ENCODE measurements at regions not wholly inside any gene's neighbourhood (a gene's known extent, or its start where the extent isn't known, plus 50 kb on each side); places are given as distances from the start of the nearest gene placed in this dataset.
"Not testable (repeated sequence)": the region's sequence is repeated elsewhere in the genome, so short reads cannot be mapped to it uniquely, and the experiment has no call there.

DNA sequence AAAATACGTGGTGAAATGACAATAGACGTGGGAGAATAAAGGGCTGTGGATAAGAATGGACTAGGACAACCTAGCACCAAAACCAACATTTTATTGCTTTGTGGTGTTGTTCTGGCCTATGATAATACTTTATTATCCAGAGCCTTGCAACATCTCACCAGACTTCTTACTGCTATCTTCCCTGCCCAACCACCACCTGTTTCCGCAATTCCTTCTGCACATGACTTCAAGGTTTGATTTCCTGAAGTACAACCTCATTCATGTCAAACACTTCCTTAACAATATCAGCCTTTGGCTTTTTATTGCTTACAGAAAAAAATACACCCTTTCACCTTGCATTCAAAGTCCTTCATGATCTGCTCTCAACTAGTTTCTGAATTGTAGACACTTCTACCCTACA, 84.8 kb downstream of the RTL3 start:
- Mint-ChIP-seq H3K9me3 (ENCODE audit: unreplicated experiment) (peaks cover 16% of the 10 kb centered on the region), H3K27ac (ENCODE audit: low read depth, unreplicated experiment) (no peak overlapping the region), H3K27me3 (ENCODE audit: insufficient read depth, unreplicated experiment) (no peaks in the 10 kb centered on the region), H3K4me1 (ENCODE audit: insufficient read depth, unreplicated experiment) (no peaks in the 10 kb centered on the region), H3K4me3 (ENCODE audit: unreplicated experiment) (no peak overlapping the region), H3K36me3 (ENCODE audit: insufficient read depth, unreplicated experiment) (no peaks in the 10 kb centered on the region)
- no peak for DNase-seq (ENCODE audit: unreplicated experiment)
- POLR2A ChIA-PET: interaction anchor here (0.6 kb wide), 1 partner anchor 305 kb away, joined by 3 read pairs; no protein-coding TSS in a partner anchor
- TF ChIP-seq, protein P1, sequence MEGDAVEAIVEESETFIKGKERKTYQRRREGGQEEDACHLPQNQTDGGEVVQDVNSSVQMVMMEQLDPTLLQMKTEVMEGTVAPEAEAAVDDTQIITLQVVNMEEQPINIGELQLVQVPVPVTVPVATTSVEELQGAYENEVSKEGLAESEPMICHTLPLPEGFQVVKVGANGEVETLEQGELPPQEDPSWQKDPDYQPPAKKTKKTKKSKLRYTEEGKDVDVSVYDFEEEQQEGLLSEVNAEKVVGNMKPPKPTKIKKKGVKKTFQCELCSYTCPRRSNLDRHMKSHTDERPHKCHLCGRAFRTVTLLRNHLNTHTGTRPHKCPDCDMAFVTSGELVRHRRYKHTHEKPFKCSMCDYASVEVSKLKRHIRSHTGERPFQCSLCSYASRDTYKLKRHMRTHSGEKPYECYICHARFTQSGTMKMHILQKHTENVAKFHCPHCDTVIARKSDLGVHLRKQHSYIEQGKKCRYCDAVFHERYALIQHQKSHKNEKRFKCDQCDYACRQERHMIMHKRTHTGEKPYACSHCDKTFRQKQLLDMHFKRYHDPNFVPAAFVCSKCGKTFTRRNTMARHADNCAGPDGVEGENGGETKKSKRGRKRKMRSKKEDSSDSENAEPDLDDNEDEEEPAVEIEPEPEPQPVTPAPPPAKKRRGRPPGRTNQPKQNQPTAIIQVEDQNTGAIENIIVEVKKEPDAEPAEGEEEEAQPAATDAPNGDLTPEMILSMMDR (IDR thresholded peaks at IDR 0.05; ENCODE audit: unreplicated experiment): no peak
- intact Hi-C loops (cut with micrococcal nuclease): no loop called here
- CTCF ChIA-PET: interaction anchor here (0.8 kb wide), 1 partner anchor 19 kb away, joined by 3 read pairs; no protein-coding TSS in a partner anchor
- no TSS peak for BruUV-seq (replicated peaks)

DNA sequence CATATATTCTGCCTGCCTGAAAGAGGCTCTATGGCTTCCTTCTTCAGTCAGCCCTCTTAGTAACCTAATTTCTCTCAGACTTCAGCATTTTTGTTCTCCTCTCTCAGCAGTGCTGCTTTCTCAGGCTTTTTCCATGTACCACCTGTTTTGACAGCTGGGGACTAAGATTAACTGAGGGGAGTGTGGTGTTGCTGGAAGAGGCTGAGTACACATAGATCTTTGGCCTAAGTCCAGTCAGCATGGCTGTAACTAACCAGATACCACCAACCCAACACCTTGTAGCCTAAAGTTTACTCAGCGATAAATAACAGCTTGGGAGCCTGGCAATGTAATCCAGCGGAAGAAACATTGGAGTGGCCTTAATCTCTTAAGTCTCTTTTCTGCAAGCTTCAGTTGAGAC, 85.5 kb downstream of the RTL3 start:
- Mint-ChIP-seq H3K27ac (ENCODE audit: low read depth, unreplicated experiment) (no peak overlapping the region), H3K9me3 (ENCODE audit: unreplicated experiment) (peaks cover 16% of the 10 kb centered on the region), H3K4me3 (ENCODE audit: unreplicated experiment) (no peak overlapping the region), H3K36me3 (ENCODE audit: insufficient read depth, unreplicated experiment) (no peaks in the 10 kb centered on the region), H3K27me3 (ENCODE audit: insufficient read depth, unreplicated experiment) (no peaks in the 10 kb centered on the region), H3K4me1 (ENCODE audit: insufficient read depth, unreplicated experiment) (no peaks in the 10 kb centered on the region)
- intact Hi-C loops (cut with micrococcal nuclease): no loop called here
- no TSS peak for BruUV-seq (replicated peaks)
- DNase-seq (ENCODE audit: unreplicated experiment): no peak
- ChIA-PET POLR2A (no interaction called here), CTCF (interaction anchor here (0.8 kb wide), 1 partner anchor 18 kb away, joined by 3 read pairs; no protein-coding TSS in a partner anchor)
- TF ChIP-seq, protein P1 (IDR thresholded peaks at IDR 0.05; ENCODE audit: unreplicated experiment): no peak

DNA sequence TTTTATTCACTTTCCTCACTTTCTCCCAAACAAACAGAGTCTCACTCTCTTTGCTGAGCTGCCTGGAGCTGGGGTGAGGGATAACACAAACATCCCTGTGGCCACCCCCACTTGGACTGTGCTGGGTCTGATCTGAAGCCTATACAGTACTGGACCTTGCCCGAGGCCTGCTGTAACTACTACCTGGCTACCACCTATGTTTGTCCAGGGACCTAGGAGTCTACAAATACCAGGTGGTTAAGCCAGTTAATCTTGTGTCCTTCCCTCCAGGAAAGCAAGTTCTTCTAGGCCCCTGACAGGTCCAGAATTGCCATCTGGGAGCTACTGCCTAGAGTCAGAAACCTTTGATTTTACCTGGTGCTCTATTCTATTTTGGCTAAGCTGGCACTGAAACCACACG, 87.3 kb downstream of the RTL3 start:
- Mint-ChIP-seq H3K9me3 (ENCODE audit: unreplicated experiment) (peaks cover 13% of the 10 kb centered on the region), H3K4me3 (ENCODE audit: unreplicated experiment) (no peak overlapping the region), H3K27me3 (ENCODE audit: insufficient read depth, unreplicated experiment) (no peaks in the 10 kb centered on the region), H3K4me1 (ENCODE audit: insufficient read depth, unreplicated experiment) (no peaks in the 10 kb centered on the region), H3K27ac (ENCODE audit: low read depth, unreplicated experiment) (no peak overlapping the region), H3K36me3 (ENCODE audit: insufficient read depth, unreplicated experiment) (no peaks in the 10 kb centered on the region)
- TF ChIP-seq, protein P1 (IDR thresholded peaks at IDR 0.05; ENCODE audit: unreplicated experiment): no peak
- no TSS peak for BruUV-seq (replicated peaks)
- no peak for DNase-seq (ENCODE audit: unreplicated experiment)
- ChIA-PET CTCF (no interaction called here), POLR2A (no interaction called here)
- intact Hi-C loops (cut with micrococcal nuclease): no loop called here

DNA sequence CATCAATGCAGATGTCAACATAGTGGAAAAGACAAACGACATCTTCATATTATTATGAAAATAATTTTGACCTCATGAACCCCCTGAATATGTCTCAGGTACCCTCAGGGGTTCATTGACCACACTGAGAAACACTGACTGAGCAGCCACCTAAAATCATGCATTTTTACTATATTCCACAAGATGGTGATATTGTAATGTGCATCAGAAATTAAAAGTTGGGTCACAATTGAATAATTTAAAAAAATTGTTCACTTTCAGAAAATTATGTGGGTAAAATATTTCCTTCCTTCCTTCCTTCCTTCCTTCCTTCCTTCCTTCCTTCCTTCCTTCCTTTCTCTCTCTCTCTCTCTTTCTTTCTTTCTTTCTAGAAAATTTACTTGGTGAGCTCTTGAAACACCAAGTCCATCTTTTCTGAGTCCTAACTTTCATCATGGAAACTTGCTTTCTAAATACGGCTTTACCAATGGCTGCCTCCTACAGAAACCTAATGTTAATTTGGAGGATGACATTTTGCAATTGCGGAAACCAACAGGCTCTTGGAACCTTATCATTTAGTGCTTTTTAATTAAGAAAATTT, 103.6 kb downstream of the RTL3 start:
- H3K4me1 Mint-ChIP-seq (ENCODE audit: insufficient read depth, unreplicated experiment): no peaks in the 10 kb centered on the region
- intact Hi-C loops (cut with micrococcal nuclease): loop anchor here (1.0 to 5.0 kb wide), 5 partner anchors 152 to 857 kb away; no protein-coding TSS in a partner anchor
- H3K27ac Mint-ChIP-seq (ENCODE audit: low read depth, unreplicated experiment): no peak overlapping the region
- TF ChIP-seq, protein P1 (IDR thresholded peaks at IDR 0.05; ENCODE audit: unreplicated experiment): peak; percentile 44
- DNase-seq (ENCODE audit: unreplicated experiment): peak; percentile 1
- H3K27me3 Mint-ChIP-seq (ENCODE audit: insufficient read depth, unreplicated experiment): no peaks in the 10 kb centered on the region
- H3K4me3 Mint-ChIP-seq (ENCODE audit: unreplicated experiment): no peak overlapping the region
- BruUV-seq (replicated peaks): no TSS peak
- peaks cover 12% of the 10 kb centered on the region for H3K9me3 Mint-ChIP-seq (ENCODE audit: unreplicated experiment)
- ChIA-PET CTCF (interaction anchor here (0.6 to 3.4 kb wide), 20 partner anchors 9 to 868 kb away, joined by 3 to 20 read pairs (median 4); no protein-coding TSS in a partner anchor), POLR2A (interaction anchor here (1.3 to 1.5 kb wide), 2 partner anchors 526 to 858 kb away, joined by 3 to 6 read pairs; no protein-coding TSS in a partner anchor)
- H3K36me3 Mint-ChIP-seq (ENCODE audit: insufficient read depth, unreplicated experiment): no peaks in the 10 kb centered on the region

DNA sequence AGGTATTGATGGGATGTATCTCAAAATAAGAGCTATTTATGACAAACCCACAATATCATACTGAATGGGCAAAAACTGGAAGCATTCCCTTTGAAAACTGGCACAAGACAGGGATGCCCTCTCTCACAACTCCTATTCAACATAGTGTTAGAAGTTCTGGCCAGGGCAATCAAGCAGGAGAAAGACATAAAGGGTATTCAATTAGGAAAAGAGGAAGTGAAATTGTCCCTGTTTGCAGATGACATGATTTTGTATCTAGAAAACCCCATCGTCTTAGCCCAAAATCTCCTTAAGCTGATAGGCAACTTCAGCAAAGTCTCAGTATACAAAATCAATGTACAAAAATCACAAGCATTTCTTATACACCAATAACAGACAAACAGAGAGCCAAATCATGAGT, 106.5 kb downstream of the RTL3 start:
- DNase-seq (ENCODE audit: unreplicated experiment); H3K4me3 Mint-ChIP-seq (ENCODE audit: unreplicated experiment); H3K27me3 Mint-ChIP-seq (ENCODE audit: insufficient read depth, unreplicated experiment); H3K36me3 Mint-ChIP-seq (ENCODE audit: insufficient read depth, unreplicated experiment); intact Hi-C loops (cut with micrococcal nuclease); H3K27ac Mint-ChIP-seq (ENCODE audit: low read depth, unreplicated experiment); POLR2A ChIA-PET; BruUV-seq (replicated peaks): not testable (repeated sequence)
- CTCF ChIA-PET: interaction anchor here (0.7 kb wide), 1 partner anchor 57 kb away, joined by 5 read pairs; no protein-coding TSS in a partner anchor
- peaks cover 10% of the 10 kb centered on the region for H3K4me1 Mint-ChIP-seq (ENCODE audit: insufficient read depth, unreplicated experiment)
- H3K9me3 Mint-ChIP-seq (ENCODE audit: unreplicated experiment): peaks cover 23% of the 10 kb centered on the region
